COLO829 (cell line): ENCODE measurements at regions not wholly inside any gene's neighbourhood (a gene's known extent, or its start where the extent isn't known, plus 50 kb on each side); places are given as distances from the start of the nearest gene placed in this dataset.
"Not testable (repeated sequence)": the region's sequence is repeated elsewhere in the genome, so short reads cannot be mapped to it uniquely, and the experiment has no call there.

ENCODE experiments used
- DNase-seq: peaks from one replicate; pipeline ENCODE4 v3.0.0; 2012; ENCODE audit warnings: low spot score

GRCh38 chr12:69131077-69131476 lies 108.3 kb upstream of the CPSF6 start:
- no peak for DNase-seq

- no peak for DNase-seq
Observed at GRCh38 chr12:69136931-69137613, 102.3 kb upstream of the CPSF6 start.

GRCh38 chr12:69141074-69141473 lies 98.3 kb upstream of the CPSF6 start:
- DNase-seq, result no peak

DNA sequence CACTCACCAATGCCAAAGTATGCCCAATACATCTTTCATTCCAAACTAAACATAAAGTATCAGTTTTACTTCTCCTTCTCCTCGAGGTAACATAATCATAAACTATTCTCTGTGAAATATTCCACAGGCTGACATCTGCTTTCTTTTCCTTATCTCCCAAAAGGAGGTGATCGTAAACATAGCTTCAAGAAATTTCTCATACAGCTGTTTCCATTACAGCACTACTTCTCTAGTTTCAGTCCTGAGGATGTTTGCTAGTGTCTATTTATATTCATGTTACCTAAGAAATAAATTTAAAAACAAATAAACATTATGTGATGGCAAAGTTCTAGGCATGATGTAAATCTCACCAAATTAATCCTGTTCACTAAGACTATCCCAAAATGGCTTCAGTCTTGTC lies 90.1 kb upstream of the CPSF6 start:
- no peak for DNase-seq

DNA sequence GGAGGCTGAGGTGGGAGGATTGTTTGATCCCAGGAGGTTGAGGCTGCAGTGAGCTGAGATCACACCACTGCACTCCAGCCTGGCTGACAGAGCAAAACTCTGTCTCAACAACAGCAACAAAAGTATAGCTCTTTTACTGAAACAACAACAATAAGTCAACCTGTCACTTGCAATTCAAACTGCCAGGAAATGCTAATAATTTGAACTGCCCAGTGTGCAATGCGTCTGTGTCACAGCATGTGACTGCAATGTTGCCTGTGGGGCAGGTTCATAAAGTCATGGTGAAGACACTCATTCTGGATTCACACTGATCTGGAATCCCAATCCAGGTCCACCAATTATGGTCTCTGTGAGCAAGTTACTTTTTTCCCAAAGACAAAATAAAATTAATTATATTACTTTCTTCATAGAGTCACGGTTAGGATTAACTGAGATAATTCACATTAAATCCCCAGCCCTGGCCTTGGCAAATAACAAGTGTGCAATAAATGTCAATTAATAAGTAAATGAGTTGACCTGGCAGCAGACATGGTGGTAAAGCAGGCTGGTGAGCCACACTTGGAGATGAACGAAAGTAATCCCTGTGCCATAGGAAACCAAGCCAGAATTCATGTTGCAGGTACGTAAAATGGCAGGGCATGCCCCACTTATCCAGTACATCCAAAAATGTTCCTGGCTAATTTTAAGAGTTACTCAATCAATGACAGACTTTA lies 89.1 kb upstream of the CPSF6 start:
- DNase-seq, result no peak

DNA sequence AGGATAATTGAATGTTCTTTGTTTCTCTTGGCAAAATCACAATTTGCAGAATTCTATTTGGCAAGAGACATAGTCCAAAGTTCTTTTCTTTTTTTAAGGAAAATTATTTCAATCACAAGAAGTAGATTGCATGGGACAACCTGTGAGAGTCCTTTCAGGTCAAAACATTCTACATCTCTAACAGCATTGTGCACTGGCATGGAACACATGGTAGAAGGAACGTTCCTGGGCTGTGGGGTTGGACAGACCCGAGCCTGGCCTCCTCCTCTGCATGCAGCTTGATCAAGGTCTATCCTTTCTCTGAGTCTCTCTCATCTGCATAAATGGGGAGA lies 88.6 kb upstream of the CPSF6 start:
- DNase-seq, result no peak

GRCh38 chr12:69151254-69151764 lies 88.1 kb upstream of the CPSF6 start:
- no peak for DNase-seq

DNA sequence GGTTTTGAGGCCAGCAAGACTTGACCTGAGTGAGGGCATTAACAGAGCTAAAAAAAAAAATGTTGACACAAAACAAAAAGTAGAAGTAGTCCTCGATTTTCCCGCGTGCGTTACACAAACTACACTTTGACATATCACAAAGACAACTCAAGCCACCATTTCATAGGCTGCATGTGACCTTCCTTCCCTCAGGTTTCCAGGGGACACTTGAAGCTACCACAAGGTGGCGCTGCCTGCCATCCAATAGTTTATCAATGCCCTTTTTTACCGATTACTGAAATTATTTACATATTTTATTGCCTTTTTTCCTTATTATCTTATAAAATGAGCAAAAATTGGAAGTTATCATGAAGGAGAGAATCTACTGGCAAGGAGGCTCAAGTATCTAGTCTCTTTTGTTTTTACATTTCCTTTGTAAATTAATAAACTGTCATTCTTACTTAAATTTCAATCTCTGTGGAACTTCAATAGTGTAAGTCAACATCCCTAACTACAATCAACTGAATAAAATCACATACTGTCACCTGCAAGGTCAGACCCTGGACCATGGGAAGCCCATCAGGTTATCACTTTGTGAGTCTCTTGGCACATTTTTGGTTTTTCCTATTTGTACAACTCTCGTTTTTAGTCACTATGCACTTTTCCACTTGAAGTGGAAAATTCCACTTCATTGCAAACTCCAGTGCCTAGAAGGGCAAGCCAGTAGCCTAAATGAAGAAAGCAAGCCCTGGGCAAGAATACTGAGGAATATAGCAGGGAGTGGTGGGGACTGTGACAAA lies 84.6 kb upstream of the CPSF6 start:
- DNase-seq, result peak; percentile 63

DNA sequence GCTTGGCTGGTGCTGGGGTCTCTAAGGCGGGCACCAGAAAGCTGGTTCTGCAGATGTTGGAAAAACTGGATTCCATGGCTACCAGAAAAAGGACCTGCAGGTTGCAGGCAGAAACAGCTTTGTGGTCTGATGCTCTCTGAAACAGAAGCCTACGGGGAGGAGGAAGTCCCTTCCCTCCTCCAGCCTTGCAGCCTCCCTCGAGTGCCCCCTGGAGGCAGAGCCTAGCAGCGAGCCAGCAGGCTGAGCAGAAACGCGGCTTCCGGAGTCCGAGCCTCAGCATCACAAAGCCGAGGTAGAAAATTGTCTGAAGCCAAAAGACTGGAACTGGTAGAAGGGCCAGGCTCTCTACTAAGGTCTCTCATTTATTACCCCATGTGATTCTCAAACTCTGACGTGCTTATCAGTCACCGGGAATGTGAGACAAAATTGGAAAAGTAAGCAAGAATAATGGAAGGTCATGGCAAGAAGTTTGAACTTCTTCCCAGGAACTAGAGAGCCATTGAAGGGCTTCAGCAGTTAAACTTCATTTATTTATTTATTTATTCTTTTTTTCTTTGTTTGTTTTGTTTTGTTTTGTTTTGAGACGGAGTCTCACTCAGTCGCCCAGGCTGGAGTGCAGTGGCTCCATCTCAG lies 82.2 kb upstream of the CPSF6 start:
- DNase-seq, result peak; percentile 57

DNA sequence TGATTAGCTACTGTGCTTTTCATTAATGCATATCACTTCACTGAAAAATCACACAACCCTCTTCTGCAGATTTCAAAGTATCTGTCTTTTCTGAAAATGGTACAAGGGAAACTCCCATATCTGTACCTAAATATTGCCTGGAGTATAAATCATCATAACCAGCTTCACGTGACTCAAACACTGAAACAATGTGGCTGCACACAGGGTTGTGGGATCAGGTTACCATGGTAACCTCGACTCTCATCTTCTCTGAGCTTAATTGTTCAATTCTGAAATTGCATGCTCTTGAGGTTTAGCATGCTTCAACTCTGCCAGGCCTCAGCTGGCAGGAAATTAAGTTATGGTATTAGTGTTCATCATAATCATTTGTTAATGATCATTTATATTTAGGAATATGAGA lies 77.5 kb upstream of the CPSF6 start:
- peak; percentile 48 for DNase-seq

DNA sequence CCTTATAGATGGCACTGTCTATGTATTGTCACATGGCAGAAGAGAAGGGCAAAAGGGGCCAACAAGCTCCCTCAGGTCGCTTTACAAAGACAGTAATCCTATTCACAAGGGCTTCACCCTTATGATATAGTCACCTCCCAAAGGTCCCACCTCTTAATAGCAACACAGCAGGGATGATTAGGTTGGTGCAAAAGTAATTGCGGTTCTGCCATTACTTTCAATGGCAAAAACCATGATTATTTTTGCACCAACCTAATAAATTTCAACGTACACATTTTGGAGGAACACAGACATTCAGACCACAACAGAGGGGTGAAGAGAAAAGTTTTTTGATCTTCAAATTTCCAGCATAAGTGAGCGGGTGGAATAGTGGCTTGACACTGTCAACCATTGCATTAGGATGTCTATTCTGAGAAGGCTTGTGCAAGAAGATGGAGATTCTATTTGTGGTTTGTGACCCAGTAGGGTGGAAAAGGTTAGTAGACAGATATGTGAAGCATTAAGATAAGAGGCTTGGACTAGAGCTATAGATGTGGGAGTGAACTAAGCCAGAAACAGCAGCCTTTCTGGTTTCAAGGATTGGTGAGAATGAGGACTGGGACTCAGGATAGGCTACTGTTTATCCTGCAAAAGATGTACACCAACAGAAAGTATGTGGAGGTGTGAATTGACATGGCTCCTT lies 75.5 kb upstream of the CPSF6 start:
- no peak for DNase-seq

- no peak for DNase-seq
Observed at GRCh38 chr12:69167648-69168165, 71.7 kb upstream of the CPSF6 start.

DNA sequence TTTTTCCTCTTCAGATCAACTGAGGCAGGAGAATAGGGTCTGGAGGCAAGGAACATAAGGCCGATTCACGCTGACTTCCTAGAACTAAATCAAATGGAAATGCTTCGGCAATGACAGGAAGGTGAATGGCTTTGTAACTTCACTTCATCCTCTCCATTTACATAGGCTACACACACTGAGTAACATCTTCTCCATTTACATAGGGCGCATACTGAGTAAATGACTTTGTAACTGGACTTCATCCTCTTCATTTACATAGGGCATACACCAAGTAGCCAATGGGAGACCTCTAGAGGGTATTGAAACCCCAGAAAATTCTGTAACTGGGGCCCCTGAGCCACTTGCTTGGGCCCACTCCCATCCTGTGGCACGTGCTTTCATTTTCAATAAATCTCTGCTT lies 71.0 kb upstream of the CPSF6 start:
- DNase-seq, result no peak

DNA sequence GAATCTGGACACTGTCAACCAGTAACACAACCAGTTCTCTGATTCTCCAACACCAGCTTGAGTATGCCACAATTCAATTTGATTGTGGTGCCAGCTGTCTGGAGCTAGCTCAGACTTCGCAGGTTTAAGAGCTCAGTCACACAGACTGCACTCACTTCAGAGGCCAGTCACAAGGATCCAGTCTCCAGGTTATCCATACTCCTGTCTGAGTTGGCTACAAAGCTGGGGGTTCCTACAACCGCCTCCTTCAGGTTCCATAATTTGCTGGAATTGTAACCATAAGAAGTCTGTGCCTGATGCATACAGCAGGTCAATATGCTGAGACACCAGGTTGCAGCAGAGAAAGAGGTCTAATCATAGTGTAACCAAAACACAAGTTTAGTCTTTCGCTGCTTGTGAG lies 70.5 kb upstream of the CPSF6 start:
- no peak for DNase-seq

GRCh38 chr12:69170293-69170692 lies 69.1 kb upstream of the CPSF6 start:
- no peak for DNase-seq

- no peak for DNase-seq
Observed at GRCh38 chr12:69171881-69172280, 67.5 kb upstream of the CPSF6 start.

DNA sequence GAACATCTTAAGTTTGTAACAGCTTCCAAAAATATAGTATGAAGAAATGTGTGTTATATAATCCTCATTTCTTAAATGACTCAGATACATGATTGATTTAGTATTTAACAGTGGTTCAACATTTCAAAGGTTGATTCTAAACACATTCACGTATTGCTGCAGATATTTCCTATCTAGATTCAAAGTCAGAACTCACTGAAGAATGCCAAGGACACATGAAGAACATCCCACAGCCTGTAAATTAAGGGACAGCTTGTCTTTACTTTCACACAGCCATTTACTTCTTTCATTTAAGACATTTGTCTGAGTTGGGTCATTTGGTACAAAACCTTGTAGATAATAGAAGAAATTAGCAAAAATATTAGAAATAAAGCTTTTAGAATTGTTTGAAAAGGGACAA lies 66.9 kb upstream of the CPSF6 start:
- no peak for DNase-seq

- DNase-seq, result no peak
Observed at GRCh38 chr12:69173368-69173767, 66.0 kb upstream of the CPSF6 start.

- DNase-seq, result no peak
Observed at GRCh38 chr12:69179786-69180185, 59.6 kb upstream of the CPSF6 start.

DNA sequence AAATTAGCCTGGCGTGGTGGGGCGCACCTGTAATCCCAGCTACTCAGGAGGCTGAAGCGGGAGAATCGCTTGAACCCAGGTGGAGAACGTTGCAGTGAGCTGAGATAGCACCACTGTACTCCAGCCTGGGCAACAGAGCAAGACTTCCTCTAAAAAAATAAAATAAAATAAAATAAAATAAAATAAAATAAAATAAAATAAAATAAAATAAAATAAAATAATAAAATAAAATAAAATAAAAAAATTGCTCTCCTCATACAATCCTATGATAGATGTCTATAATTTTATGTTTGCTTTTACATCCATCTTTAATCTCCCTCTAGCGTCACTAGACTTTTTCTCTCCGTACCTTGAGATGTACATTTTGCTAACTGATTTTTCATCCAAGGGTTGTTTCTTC lies 51.8 kb upstream of the CPSF6 start:
- DNase-seq, result not testable (repeated sequence)

DNA sequence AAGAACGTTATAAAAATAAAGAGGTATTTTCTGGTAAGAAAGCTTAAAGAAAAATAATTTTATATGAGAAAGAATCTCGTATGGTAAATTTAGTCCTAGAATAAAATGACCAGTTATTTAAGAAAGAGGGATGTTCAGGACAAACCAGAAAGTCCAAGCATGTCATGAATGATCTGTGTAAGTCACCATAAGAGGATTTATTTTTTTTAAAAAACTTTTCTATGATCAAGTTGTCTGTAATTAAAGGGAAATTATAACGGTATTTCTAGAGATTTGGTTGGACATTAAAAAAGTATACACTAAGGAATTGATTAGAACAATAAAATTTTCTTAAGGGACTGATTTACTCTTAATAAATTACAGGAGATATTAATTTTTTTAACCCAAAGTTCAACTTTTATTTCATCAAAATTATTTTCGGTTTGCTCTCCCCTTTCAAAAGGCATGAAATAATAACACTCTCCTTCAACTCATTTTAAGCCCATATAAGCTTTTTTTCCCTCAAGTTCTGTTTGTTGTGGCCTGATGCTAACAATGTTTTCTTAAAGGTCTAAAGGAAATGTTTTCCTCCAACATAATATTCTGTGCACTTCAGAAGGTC lies 49.9 kb upstream of the CPSF6 start:
- DNase-seq, result no peak
